OCI-LY3 (cell line): ENCODE measurements at regions not wholly inside any gene's neighbourhood (a gene's known extent, or its start where the extent isn't known, plus 50 kb on each side); places are given as distances from the start of the nearest gene placed in this dataset.

ENCODE experiments used
- H2AFZ ChIP-seq: fragments of 200-600, 300-600 bp; shearing (Covaris generic); 2 replicates; pipeline ENCODE4 v1.6.0; 2014; ENCODE audit warnings: antibody characterized with exemption, low read depth, low read length
- H3K27ac ChIP-seq: fragments of 200-600, 300-600 bp; sonication (generic); 2 replicates; pipeline ENCODE4 v1.5.1; 2014; ENCODE audit warnings: mild to moderate bottlenecking, low read length, moderate library complexity, mixed read lengths
- H3K27me3 ChIP-seq: fragments of 200-600, 300-600 bp; sonication (generic); 2 replicates; pipeline ENCODE4 v1.6.1; 2014; ENCODE audit warnings: low read depth, low read length, mixed read lengths
- H3K36me3 ChIP-seq: fragments of 200-600, 300-600 bp; sonication (generic); replicated peaks from 2 replicates; pipeline ENCODE3; 2014; ENCODE audit warnings: low read depth, low read length, mixed read lengths
- H3K4me1 ChIP-seq: fragments of 300-600, 200-600 bp; sonication (generic); 2 replicates; pipeline ENCODE4 v1.6.1; 2014; ENCODE audit warnings: low read length, mixed read lengths
- H3K4me2 ChIP-seq: fragments of 200-600, 300-600 bp; sonication (generic); 2 replicates; pipeline ENCODE4 v1.6.1; 2014; ENCODE audit warnings: low read length, mixed read lengths
- H3K4me3 ChIP-seq: fragments of 300-600, 200-600 bp; sonication (generic); 2 replicates; pipeline ENCODE4 v1.5.1; 2014; ENCODE audit warnings: antibody characterized with exemption, mild to moderate bottlenecking, low read length, moderate library complexity
- H3K79me2 ChIP-seq: fragments of 300-600, 200-600 bp; shearing (Covaris generic); 2 replicates; pipeline ENCODE4 v1.6.1; 2014; ENCODE audit warnings: mild to moderate bottlenecking, low read length, mixed read lengths
- H3K9ac ChIP-seq: fragments of 300-600, 200-600 bp; shearing (Covaris generic); 2 replicates; pipeline ENCODE4 v1.6.0; 2014; ENCODE audit warnings: mild to moderate bottlenecking, low read length, moderate library complexity
- H3K9me3 ChIP-seq: fragments of 200-600, 300-600 bp; shearing (Covaris generic); 2 replicates; pipeline ENCODE4 v1.6.1; 2014; ENCODE audit warnings: low read length, mixed read lengths; ENCODE audit not compliant: insufficient read depth
- H4K20me1 ChIP-seq: fragments of 200-600, 300-600 bp; sonication (generic); 2 replicates; pipeline ENCODE4 v1.6.1; 2016; ENCODE audit warnings: low read length, mixed read lengths; ENCODE audit not compliant: insufficient read depth
- CTCF ChIP-seq: fragments of 200-600, 300-600 bp; sonication (generic); IDR thresholded peaks from 2 replicates; pipeline ENCODE4 v1.5.1; 2014; ENCODE audit warnings: antibody characterized with exemption, low read length, low read depth
- EZH2phosphoT487 ChIP-seq: fragments of 200-600 bp; shearing (Covaris generic); IDR thresholded peaks from 2 replicates; pipeline ENCODE4 v1.6.1; 2018; ENCODE audit warnings: antibody characterized with exemption, mixed run types, low read depth

GRCh38 chr4:79666112-79666511 is 258.1 kb upstream of the GK2 start:
- no peak overlapping the region for H3K9ac ChIP-seq

GRCh38 chr4:79663865-79664264 is 255.8 kb upstream of the GK2 start:
- no peaks in the 10 kb centered on the region for H3K9me3 ChIP-seq
- no peak overlapping the region for H3K4me3 ChIP-seq
- H3K4me2 ChIP-seq, result no peak overlapping the region
- no peak overlapping the region for H3K27ac ChIP-seq
- TF ChIP-seq CTCF (no peak), EZH2phosphoT487 (no peak)
- no peaks in the 10 kb centered on the region for H3K27me3 ChIP-seq
- no peaks in the 10 kb centered on the region for H3K36me3 ChIP-seq
- no peaks in the 10 kb centered on the region for H3K79me2 ChIP-seq
- H2AFZ ChIP-seq, result no peak overlapping the region
- no peaks in the 10 kb centered on the region for H3K4me1 ChIP-seq
- H3K9ac ChIP-seq, result no peak overlapping the region
- no peaks in the 10 kb centered on the region for H4K20me1 ChIP-seq

More at GRCh38 chr4:79666112-79666511, 258.1 kb upstream of the GK2 start:
- Histone ChIP-seq H2AFZ (no peak overlapping the region), H3K4me3 (no peak overlapping the region), H3K27me3 (no peaks in the 10 kb centered on the region), H3K27ac (no peak overlapping the region), H3K79me2 (no peaks in the 10 kb centered on the region), H4K20me1 (no peaks in the 10 kb centered on the region), H3K4me2 (no peak overlapping the region), H3K4me1 (no peaks in the 10 kb centered on the region), H3K36me3 (no peaks in the 10 kb centered on the region), H3K9me3 (no peaks in the 10 kb centered on the region)
- TF ChIP-seq EZH2phosphoT487 (no peak), CTCF (no peak)

GRCh38 chr4:79663141-79663540 is 255.1 kb upstream of the GK2 start:
- no peaks in the 10 kb centered on the region for H3K27me3 ChIP-seq
- no peak overlapping the region for H3K4me2 ChIP-seq
- H3K9me3 ChIP-seq, result no peaks in the 10 kb centered on the region
- no peak overlapping the region for H3K4me3 ChIP-seq
- H2AFZ ChIP-seq, result no peak overlapping the region
- TF ChIP-seq CTCF, result no peak
- TF ChIP-seq EZH2phosphoT487, result no peak
- H3K36me3 ChIP-seq, result no peaks in the 10 kb centered on the region
- no peaks in the 10 kb centered on the region for H3K4me1 ChIP-seq
- H3K79me2 ChIP-seq, result no peaks in the 10 kb centered on the region
- no peaks in the 10 kb centered on the region for H4K20me1 ChIP-seq
- no peak overlapping the region for H3K9ac ChIP-seq
- no peak overlapping the region for H3K27ac ChIP-seq

- Histone ChIP-seq H3K9ac (no peak overlapping the region), H3K9me3 (no peaks in the 10 kb centered on the region), H3K4me2 (no peak overlapping the region), H3K4me3 (no peak overlapping the region), H3K79me2 (no peaks in the 10 kb centered on the region), H4K20me1 (no peaks in the 10 kb centered on the region), H3K36me3 (no peaks in the 10 kb centered on the region), H2AFZ (no peak overlapping the region), H3K27ac (no peak overlapping the region), H3K4me1 (no peaks in the 10 kb centered on the region), H3K27me3 (no peaks in the 10 kb centered on the region)
- TF ChIP-seq CTCF, result no peak
- TF ChIP-seq EZH2phosphoT487, result no peak
Measured at GRCh38 chr4:79662651-79663050, 254.6 kb upstream of the GK2 start.
